ENCODE measurements at regions not wholly inside any gene's neighbourhood (a gene's known extent, or its start where the extent isn't known, plus 50 kb on each side); places are given as distances from the start of the nearest gene placed in this dataset.

GRCh38 chr16:82433042-82433441, 193.7 kb upstream of the CDH13 start:
- no peak for ATAC-seq
- intact Hi-C loops (cut with micrococcal nuclease), result no loop called here
- DNase-seq, result no peak

DNA sequence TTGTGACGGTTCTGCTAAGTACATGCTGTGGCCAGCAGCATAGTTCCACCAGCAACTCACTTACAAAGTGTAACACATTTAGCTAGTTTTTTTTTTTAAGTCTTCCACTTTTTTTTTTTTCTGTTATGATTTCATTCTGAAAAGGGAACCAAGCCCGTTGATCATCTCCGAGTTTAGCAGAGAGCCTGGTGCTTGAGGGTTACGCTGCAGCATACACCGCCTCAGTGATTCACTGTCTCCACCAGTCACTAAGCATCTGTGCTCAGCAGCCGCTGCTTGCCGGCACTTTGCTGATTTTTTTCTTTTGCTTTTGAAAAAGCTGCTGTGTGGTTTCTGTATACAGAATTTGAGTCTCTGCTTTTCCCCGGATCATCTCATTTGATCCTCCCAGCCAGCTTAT, 194.5 kb upstream of the CDH13 start:
- intact Hi-C loops (cut with micrococcal nuclease), result no loop called here
- DNase-seq (no peak), ATAC-seq (no peak)

DNA sequence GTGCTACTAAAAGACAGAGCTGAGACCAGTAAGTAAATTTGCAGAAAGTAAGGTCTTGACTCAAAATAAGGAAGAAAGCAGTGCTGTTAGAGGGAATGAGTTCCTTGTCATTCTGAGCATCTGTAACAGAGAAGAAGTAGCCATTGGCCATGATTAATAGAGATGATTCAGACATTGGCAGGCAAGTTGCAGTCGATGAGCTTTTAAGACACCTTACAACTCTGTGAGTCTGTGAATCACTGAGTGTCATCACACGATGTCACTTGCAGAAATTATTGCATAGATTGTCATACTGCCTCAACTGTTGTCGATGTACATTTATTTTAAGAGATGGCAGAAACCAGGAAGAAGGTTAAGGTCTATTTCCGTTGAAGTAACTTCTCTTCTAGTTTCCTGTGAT, 201.1 kb upstream of the CDH13 start:
- ATAC-seq, result no peak
- intact Hi-C loops (cut with micrococcal nuclease), result no loop called here
- no peak for DNase-seq

GRCh38 chr16:82421851-82422250, 204.9 kb upstream of the CDH13 start:
- DNase-seq, result no peak
- ATAC-seq, result no peak
- intact Hi-C loops (cut with micrococcal nuclease), result no loop called here

DNA sequence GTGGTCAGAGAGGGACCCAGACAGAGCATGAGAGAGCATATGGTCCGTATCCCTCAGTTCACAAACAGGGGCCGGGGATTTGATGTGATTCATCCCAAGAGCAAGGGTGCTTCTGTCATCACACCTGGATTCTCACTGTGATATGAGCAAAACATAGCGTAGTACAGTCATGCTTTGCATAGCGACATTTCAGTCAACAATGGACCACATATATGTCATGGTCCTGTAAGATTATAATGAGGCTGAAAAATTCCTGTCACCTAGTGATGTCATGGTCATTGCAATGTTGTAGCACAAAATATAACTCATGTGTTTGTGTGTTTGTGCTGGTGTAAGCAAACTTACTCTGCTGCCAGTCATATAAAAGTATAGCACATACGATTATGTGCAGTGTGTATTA, 207.4 kb upstream of the CDH13 start:
- intact Hi-C loops (cut with micrococcal nuclease), result no loop called here
- ATAC-seq (no peak), DNase-seq (no peak)

DNA sequence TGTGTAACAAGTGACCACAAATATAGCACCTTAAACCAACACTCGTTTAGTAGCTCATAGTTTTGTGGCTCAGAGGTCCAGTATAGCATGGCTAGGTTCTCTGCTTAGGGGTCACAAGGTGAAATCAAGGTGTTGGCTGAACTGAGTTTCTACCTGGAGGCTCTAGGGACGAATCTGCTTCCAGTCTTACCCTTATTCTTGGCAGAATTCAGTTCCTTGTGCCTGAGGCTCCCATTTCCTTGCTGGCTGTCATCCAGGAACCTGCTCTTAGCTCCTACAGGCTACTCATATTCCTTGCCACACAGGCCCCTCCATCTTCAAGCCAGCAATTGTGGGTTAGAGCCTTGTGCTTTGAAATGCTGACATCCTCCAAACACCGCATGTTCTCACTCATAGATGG, 212.3 kb upstream of the CDH13 start:
- DNase-seq (no peak), ATAC-seq (no peak)
- intact Hi-C loops (cut with micrococcal nuclease), result no loop called here

DNA sequence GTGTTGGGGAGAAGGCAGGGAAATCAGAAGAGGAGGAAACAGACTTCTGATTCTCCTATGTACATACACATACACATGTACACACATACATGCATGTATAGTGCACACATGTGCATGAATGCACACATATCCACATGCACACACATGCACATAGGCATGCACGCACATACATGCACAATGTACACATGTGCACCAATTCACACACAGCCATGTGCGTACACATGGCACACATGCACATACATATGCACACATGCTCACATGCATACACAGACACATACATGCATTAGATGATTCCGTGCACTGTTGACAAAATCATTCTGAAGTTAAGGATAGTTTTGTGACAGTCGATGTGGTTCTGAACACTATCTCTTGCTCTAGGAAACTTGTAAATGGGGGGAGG, 214.0 kb upstream of the CDH13 start:
- intact Hi-C loops (cut with micrococcal nuclease), result no loop called here
- no peak for ATAC-seq
- no peak for DNase-seq

GRCh38 chr16:82405736-82406135, 221.0 kb upstream of the CDH13 start:
- ATAC-seq, result no peak
- no peak for DNase-seq
- intact Hi-C loops (cut with micrococcal nuclease), result no loop called here

- DNase-seq (no peak), ATAC-seq (no peak)
- intact Hi-C loops (cut with micrococcal nuclease), result no loop called here
These were observed 222.0 kb upstream of the CDH13 start for GRCh38 chr16:82404586-82405315.

GRCh38 chr16:82402665-82403218, 224.0 kb upstream of the CDH13 start:
- DNase-seq, result no peak

GRCh38 chr16:82400046-82400445, 226.7 kb upstream of the CDH13 start:
- intact Hi-C loops (cut with micrococcal nuclease), result no loop called here
- ATAC-seq (no peak), DNase-seq (no peak)

More at GRCh38 chr16:82402665-82403218, 224.0 kb upstream of the CDH13 start:
- intact Hi-C loops (cut with micrococcal nuclease), result no loop called here
- no peak for ATAC-seq

DNA sequence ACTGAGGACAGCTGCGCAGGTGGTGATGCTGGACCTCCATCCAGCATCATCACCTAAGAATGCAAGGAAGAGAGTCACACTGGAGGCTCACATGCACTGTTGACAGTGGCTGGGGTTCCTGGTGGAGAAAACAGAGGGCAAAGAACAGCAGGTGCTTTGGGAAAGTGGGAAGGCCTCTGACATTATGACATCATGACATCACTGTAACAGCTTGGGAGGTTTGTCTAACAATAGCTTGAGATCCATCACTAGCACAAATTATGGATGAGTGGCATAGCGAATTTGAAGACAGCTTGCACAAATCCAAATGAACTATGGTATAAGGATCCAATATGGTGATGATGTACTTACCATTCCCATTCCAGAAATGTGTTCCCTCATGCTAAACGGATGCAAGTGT, 226.5 kb upstream of the MPHOSPH6 start:
- DNase-seq (no peak), ATAC-seq (no peak)
- intact Hi-C loops (cut with micrococcal nuclease), result no loop called here

GRCh38 chr16:82395212-82395611, 225.2 kb upstream of the MPHOSPH6 start:
- intact Hi-C loops (cut with micrococcal nuclease), result no loop called here
- no peak for DNase-seq

DNA sequence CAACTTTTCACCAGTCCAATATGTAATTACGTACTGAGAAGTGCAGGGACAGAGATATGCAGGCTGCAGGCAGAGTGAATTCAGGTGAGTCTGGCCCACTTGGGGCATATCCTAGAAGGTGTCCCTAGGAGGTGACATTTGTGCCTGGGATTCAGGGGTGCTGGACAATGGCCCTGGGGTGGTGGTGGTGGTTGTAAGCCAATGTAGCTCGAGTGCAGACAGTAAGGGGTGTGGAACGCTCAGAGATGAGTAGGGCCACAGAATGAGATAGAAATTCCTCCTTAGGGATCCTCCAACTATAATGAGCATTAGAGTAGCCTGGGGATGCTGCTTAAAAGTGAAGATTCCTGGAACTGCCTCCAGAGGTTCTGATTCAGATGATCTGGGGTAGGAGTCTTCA, 221.7 kb upstream of the MPHOSPH6 start:
- intact Hi-C loops (cut with micrococcal nuclease), result no loop called here
- no peak for ATAC-seq
- no peak for DNase-seq

More at GRCh38 chr16:82395212-82395611, 225.2 kb upstream of the MPHOSPH6 start:
- no peak for ATAC-seq

- intact Hi-C loops (cut with micrococcal nuclease), result no loop called here
- DNase-seq, result no peak
- no peak for ATAC-seq
These were observed 220.1 kb upstream of the MPHOSPH6 start for GRCh38 chr16:82389956-82390650.

- DNase-seq (no peak), ATAC-seq (no peak)
- intact Hi-C loops (cut with micrococcal nuclease), result no loop called here
These were observed 216.7 kb upstream of the MPHOSPH6 start for GRCh38 chr16:82386761-82387160.

DNA sequence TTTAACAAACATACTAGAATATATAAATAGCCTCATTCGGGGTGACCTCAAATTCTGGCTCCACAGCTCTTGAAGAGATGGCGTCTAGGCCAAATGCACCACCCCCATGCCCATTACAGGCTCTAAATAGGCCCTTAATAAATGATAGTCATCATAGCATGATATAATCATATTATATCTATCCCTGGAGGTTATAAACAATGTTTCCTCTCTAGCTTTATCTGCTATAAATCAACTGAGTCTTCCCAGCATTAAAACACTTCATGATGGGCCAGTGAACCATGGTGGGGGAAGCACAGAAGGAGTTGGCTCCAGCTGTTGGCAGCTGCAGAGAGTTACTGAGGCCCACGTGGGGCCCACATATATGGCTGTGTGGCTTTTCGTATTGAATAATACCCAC, 214.9 kb upstream of the MPHOSPH6 start:
- ATAC-seq (no peak), DNase-seq (no peak)
- intact Hi-C loops (cut with micrococcal nuclease), result no loop called here

DNA sequence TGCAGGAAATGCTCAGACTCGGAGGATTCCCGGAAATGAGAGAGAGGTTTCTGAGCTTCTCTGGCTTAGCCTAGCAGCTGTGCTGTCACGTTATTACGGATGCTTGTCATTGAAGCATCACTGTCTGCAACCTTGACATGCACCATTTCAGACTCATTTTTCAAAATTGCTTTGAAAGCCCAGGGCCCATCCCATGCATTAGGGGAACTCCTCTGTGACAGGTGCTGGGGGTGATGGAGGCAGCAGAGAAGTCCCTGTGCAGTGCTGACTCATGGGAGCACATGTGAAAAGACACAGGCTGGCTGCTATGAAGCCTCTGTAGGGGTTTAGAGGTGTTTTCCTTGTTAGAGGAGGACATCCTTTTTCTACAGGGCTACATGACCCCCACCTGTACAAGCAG, 214.0 kb upstream of the MPHOSPH6 start:
- ATAC-seq (no peak), DNase-seq (no peak)
- intact Hi-C loops (cut with micrococcal nuclease), result no loop called here

DNA sequence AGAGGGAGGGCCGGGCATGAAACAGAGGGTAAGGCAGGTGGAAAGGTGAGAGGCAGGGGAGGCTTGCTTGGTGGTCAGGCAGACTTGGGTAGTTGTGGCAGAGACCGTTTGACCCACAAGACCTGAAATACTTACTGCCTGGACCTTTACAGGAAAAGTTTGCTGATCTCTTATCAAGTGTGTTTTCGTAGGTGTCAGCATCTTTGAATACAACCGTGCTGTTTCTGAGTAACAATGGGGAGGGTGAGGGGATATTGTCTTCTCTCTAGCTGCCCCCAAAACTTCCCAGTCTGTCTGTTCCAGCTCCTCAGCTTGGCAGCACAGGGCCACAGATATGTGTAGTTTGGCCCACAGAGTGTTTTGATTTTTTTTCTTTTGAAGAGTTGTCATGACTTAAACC, 212.5 kb upstream of the MPHOSPH6 start:
- intact Hi-C loops (cut with micrococcal nuclease), result no loop called here
- DNase-seq (no peak), ATAC-seq (no peak)

DNA sequence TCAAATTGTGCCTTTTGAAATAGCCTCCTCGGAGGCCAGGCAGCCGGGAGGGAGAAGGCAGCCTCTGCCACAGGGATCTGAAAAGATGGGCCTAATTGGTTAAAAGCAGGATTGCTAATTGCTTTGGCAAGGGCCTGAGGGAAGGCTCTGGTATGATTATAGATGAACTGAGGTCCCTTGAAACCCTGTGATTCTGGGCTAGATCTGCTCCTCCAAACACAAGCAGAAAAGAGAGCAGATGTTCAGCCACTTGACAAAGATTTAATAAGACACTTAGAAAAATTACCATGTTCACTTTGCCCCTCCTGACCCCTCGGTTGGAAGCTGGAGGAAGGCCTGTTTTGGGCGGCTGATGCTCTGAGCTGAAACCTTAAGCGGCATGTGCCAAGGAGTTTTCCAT, 209.5 kb upstream of the MPHOSPH6 start:
- DNase-seq (no peak), ATAC-seq (no peak)
- intact Hi-C loops (cut with micrococcal nuclease), result no loop called here

GRCh38 chr16:82373976-82374375, 204.0 kb upstream of the MPHOSPH6 start:
- intact Hi-C loops (cut with micrococcal nuclease), result no loop called here
- no peak for DNase-seq
- ATAC-seq, result no peak

Data from left ventricle myocardium superior (tissue), 1 donor.